Activated CD4-positive, alpha-beta T cell treated with anti-CD3 and anti-CD28 coated beads, Interleukin-2, amount 10 ng/mL, durations not matched to agents 24 days and 14 days (primary cell): ENCODE measurements at regions not wholly inside any gene's neighbourhood (a gene's known extent, or its start where the extent isn't known, plus 50 kb on each side); places are given as distances from the start of the nearest gene placed in this dataset.

ENCODE experiments used
- DNase-seq: peaks from one replicate; pipeline ENCODE4 v3.0.0; 2022
- H3K27ac Mint-ChIP-seq: one replicate; pipeline ENCODE4 v1.8.0; 2022; ENCODE audit warnings: mild to moderate bottlenecking, mixed read lengths
- H3K27me3 Mint-ChIP-seq: one replicate; pipeline ENCODE4 v1.8.0; 2022; ENCODE audit warnings: mixed read lengths
- H3K36me3 Mint-ChIP-seq: one replicate; pipeline ENCODE4 v1.8.0; 2022; ENCODE audit warnings: low read depth, mild to moderate bottlenecking, mixed read lengths
- H3K4me1 Mint-ChIP-seq: one replicate; pipeline ENCODE4 v1.8.0; 2021; ENCODE audit warnings: mixed read lengths
- H3K4me3 Mint-ChIP-seq: one replicate; pipeline ENCODE4 v1.8.0; 2022; ENCODE audit warnings: mild to moderate bottlenecking, moderate library complexity, mixed read lengths
- H3K9me3 Mint-ChIP-seq: one replicate; pipeline ENCODE4 v1.8.0; 2021; ENCODE audit warnings: mixed read lengths
- intact Hi-C: fragments of 100-400 bp; cut with micrococcal nuclease; formaldehyde crosslinking; loops from one replicate; pipeline ENCODE4 v1.15.1; 2023

GRCh38 chr5:165607026-165607425 lies 2101.6 kb downstream of the MAT2B start:
- no peak overlapping the region for H3K27ac Mint-ChIP-seq
- H3K4me1 Mint-ChIP-seq: no peaks in the 10 kb centered on the region
- H3K27me3 Mint-ChIP-seq: no peaks in the 10 kb centered on the region
- no peaks in the 10 kb centered on the region for H3K36me3 Mint-ChIP-seq
- H3K9me3 Mint-ChIP-seq: no peaks in the 10 kb centered on the region
- intact Hi-C loops: no loop called here
- no peak for DNase-seq
- H3K4me3 Mint-ChIP-seq: no peak overlapping the region

DNA sequence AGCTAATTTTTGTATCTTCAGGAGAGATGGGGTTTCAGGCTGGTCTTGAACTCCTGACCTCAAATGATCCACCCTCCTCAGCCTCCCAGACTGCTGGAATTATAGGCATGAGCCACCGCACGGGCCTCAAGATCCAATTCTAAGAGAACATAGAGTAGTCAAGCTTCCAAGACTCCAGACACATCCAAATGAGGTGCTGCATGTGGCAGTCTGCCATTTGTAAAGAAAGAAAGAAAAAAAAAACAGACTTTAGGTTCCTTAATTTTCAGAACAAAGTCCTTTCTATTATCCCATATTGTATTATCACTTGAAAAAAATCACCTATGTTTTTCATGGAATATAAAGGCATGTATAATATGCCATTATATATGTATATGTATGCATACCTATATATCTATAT lies 2104.5 kb downstream of the MAT2B start:
- Mint-ChIP-seq H3K4me3 (no peak overlapping the region), H3K4me1 (no peaks in the 10 kb centered on the region), H3K27ac (no peak overlapping the region), H3K9me3 (no peaks in the 10 kb centered on the region), H3K36me3 (no peaks in the 10 kb centered on the region), H3K27me3 (no peaks in the 10 kb centered on the region)
- intact Hi-C loops: no loop called here
- DNase-seq: no peak

DNA sequence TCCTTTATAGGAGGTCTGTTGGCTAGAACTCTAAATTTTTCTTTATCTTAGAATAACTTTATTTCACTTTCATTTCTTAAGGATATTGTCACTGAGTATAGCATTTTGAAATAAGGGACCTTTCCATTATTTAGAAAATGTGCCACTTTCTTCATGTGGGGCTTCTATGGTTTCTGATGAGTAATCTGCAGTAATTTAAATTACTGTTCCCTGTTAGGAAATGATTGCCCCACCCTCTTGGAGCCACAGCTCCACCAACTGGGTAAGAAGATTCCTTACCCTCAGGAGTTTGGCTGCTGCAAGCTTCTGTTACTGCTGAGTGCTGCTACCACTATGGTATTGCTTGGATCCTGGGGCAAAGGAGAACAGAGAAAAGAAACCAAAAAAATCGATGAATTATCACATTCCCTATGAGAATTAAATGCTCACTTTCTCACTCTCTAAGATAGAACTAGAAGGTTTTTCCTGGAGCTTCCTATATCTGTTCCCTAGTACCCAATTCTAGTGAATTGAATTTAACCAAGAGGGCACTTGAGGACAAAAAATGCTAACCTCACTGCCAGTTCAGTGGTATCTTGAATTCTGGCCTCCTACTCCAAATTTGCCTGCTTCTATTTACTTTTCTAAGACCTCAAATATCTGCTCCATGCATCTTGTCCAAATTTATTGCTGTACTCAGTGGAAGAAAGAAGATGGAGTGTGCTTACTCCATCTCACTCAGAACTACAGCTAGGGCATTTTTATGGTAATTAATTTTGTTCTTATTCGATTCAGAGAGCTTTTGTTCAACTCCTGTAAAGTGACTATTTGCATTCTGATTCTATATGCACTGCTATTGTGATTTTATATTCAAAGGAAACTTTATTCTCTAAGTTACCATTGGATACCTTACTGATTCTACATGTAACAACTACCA lies 2111.3 kb downstream of the MAT2B start:
- no peaks in the 10 kb centered on the region for H3K9me3 Mint-ChIP-seq
- intact Hi-C loops: no loop called here

GRCh38 chr5:165617491-165617890 lies 2112.1 kb downstream of the MAT2B start:
- no peak overlapping the region for H3K4me3 Mint-ChIP-seq
- no peaks in the 10 kb centered on the region for H3K36me3 Mint-ChIP-seq
- intact Hi-C loops: no loop called here
- H3K27me3 Mint-ChIP-seq: no peaks in the 10 kb centered on the region
- no peak overlapping the region for H3K27ac Mint-ChIP-seq
- H3K9me3 Mint-ChIP-seq: no peaks in the 10 kb centered on the region
- H3K4me1 Mint-ChIP-seq: no peaks in the 10 kb centered on the region
- no peak for DNase-seq

More for the DNA sequence above, 2111.3 kb downstream of the MAT2B start:
- Mint-ChIP-seq H3K27ac (no peak overlapping the region), H3K4me1 (no peaks in the 10 kb centered on the region), H3K4me3 (no peak overlapping the region), H3K36me3 (no peaks in the 10 kb centered on the region), H3K27me3 (no peaks in the 10 kb centered on the region)
- DNase-seq: no peak

- intact Hi-C loops: no loop called here
- DNase-seq: no peak
- Mint-ChIP-seq H3K27me3 (no peaks in the 10 kb centered on the region), H3K36me3 (no peaks in the 10 kb centered on the region), H3K4me1 (peaks cover 5% of the 10 kb centered on the region), H3K27ac (no peak overlapping the region), H3K4me3 (no peak overlapping the region), H3K9me3 (no peaks in the 10 kb centered on the region)
Measured at GRCh38 chr5:165620394-165620793, 2115.0 kb downstream of the MAT2B start.

- H3K4me1 Mint-ChIP-seq: peaks cover 5% of the 10 kb centered on the region
- H3K4me3 Mint-ChIP-seq: no peak overlapping the region
- H3K27me3 Mint-ChIP-seq: no peaks in the 10 kb centered on the region
- no peaks in the 10 kb centered on the region for H3K36me3 Mint-ChIP-seq
- DNase-seq: no peak
- H3K9me3 Mint-ChIP-seq: no peaks in the 10 kb centered on the region
- no peak overlapping the region for H3K27ac Mint-ChIP-seq
- intact Hi-C loops: no loop called here
Measured at GRCh38 chr5:165622864-165623536, 2117.6 kb downstream of the MAT2B start.

DNA sequence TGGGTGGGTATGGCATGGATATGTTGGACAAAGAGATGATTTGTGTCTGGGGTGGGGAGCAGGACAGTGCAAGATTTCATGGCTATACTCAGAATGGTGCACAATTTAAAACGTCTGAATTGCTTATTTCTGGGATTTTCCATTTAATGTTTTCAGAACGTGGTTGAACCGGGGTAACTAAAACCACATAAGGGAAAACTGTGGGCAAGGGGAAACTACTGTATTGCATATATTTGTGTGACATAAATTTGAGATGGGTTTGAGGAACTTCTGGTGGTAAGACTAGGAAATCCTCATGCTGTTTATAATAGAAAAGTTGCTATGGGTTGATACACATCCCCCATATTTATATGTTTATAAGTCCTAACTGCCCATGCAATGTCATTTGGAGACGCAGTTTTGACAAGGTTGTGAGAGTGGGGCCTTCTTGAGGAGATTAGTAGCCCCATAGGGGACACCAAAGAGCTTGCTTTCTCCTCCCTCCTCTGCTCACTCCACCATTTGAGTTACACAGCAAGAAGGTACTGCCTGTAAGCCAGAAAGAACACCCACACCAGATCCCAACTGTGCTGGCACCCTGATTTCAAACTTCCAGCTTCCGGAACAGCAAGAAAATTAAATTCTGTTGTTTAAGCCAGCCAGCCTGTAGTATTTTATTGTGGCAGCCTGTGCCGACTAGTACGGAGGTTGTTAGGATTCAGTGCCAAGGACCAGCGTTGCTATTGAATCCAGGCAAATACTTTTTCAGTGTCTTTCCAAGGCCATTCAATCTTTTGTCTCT lies 2118.9 kb downstream of the MAT2B start:
- Mint-ChIP-seq H3K27me3 (no peaks in the 10 kb centered on the region), H3K4me3 (no peak overlapping the region), H3K27ac (no peak overlapping the region), H3K36me3 (no peaks in the 10 kb centered on the region), H3K9me3 (no peaks in the 10 kb centered on the region), H3K4me1 (peaks cover 5% of the 10 kb centered on the region)
- intact Hi-C loops: no loop called here
- no peak for DNase-seq

DNA sequence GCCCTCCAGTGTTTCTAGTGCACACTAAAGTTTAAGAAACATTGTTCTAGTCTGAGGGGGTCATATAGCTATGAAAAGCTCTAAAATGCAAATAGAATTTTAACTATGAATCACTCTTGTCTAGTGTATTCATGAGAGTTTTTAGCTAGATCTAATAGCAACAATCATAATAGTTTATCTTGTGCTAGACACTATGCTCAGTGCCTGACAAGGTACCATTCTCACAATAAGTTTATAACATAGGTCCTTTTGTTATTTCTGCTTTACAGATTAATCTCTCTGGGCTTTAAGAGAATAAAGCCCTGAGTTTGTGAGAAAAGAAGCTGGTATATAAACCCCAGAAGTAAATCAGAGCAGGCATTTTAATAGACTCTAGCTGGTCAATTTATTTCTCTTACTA lies 2120.7 kb downstream of the MAT2B start:
- no peaks in the 10 kb centered on the region for H3K27me3 Mint-ChIP-seq
- no peaks in the 10 kb centered on the region for H3K9me3 Mint-ChIP-seq
- no peak overlapping the region for H3K4me3 Mint-ChIP-seq
- H3K4me1 Mint-ChIP-seq: peaks cover 5% of the 10 kb centered on the region
- no peak for DNase-seq
- no peak overlapping the region for H3K27ac Mint-ChIP-seq
- intact Hi-C loops: no loop called here
- H3K36me3 Mint-ChIP-seq: no peaks in the 10 kb centered on the region

GRCh38 chr5:165627548-165628170 lies 2122.2 kb downstream of the MAT2B start:
- DNase-seq: no peak

GRCh38 chr5:165630261-165630778 lies 2124.9 kb downstream of the MAT2B start:
- H3K27ac Mint-ChIP-seq: no peak overlapping the region
- no peak overlapping the region for H3K4me3 Mint-ChIP-seq
- H3K36me3 Mint-ChIP-seq: no peaks in the 10 kb centered on the region
- H3K27me3 Mint-ChIP-seq: no peaks in the 10 kb centered on the region
- H3K4me1 Mint-ChIP-seq: no peaks in the 10 kb centered on the region
- intact Hi-C loops: no loop called here
- no peaks in the 10 kb centered on the region for H3K9me3 Mint-ChIP-seq
- peak; percentile 68 for DNase-seq

More at GRCh38 chr5:165627548-165628170, 2122.2 kb downstream of the MAT2B start:
- no peaks in the 10 kb centered on the region for H3K27me3 Mint-ChIP-seq
- no peaks in the 10 kb centered on the region for H3K36me3 Mint-ChIP-seq
- peaks cover 5% of the 10 kb centered on the region for H3K4me1 Mint-ChIP-seq
- intact Hi-C loops: no loop called here
- H3K9me3 Mint-ChIP-seq: no peaks in the 10 kb centered on the region
- H3K27ac Mint-ChIP-seq: no peak overlapping the region
- H3K4me3 Mint-ChIP-seq: no peak overlapping the region

DNA sequence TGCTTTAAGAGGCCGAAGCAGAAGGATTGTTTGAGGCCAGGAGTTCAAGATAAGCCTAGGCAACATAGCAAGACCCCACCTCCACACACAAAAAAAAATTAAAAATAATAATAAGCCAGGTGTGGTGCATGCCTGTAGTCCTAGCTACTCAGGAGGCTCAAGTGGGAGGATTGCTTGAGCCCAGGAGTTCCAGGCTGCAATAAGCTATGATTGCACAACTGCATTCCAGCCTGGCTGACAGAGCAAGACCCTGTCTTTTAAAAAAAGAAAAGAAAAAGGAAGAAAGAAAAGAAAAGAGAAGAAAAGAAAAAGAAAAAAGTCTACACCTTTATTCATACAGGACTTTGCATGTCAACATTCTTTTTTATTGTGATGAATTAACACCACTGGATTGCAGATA lies 2125.8 kb downstream of the MAT2B start:
- Mint-ChIP-seq H3K4me1 (no peaks in the 10 kb centered on the region), H3K27me3 (no peaks in the 10 kb centered on the region), H3K9me3 (no peaks in the 10 kb centered on the region), H3K27ac (no peak overlapping the region), H3K4me3 (no peak overlapping the region), H3K36me3 (no peaks in the 10 kb centered on the region)
- intact Hi-C loops: no loop called here
- DNase-seq: no peak

DNA sequence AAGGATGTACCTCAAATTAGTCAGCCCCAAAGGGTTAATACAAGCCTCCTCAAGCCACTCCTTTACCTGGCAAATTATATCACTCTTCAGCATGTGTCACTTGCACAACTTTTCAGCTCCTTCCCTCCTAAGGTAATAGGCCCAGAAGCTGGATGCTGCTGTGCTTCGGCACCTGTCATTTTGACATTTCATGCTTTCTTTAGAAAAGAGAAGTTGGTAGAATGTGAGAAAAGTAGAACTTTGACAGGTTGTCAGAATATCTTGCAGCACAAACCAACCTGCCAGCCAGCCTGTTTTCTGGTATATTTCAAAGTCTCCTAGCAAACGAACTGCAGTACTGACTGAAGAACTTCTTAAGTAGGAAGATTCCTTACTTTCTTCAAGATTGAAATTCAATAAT lies 2136.9 kb downstream of the MAT2B start:
- Mint-ChIP-seq H3K36me3 (no peaks in the 10 kb centered on the region), H3K27ac (no peak overlapping the region), H3K4me3 (no peak overlapping the region), H3K4me1 (no peaks in the 10 kb centered on the region), H3K9me3 (peaks cover 6% of the 10 kb centered on the region), H3K27me3 (no peaks in the 10 kb centered on the region)
- DNase-seq: no peak
- intact Hi-C loops: no loop called here

GRCh38 chr5:165665735-165666400 lies 2160.4 kb downstream of the MAT2B start:
- no peaks in the 10 kb centered on the region for H3K9me3 Mint-ChIP-seq

More at GRCh38 chr5:165665735-165666400, 2160.4 kb downstream of the MAT2B start:
- H3K4me3 Mint-ChIP-seq: no peak overlapping the region
- no peak overlapping the region for H3K27ac Mint-ChIP-seq
- no peak for DNase-seq
- no peaks in the 10 kb centered on the region for H3K36me3 Mint-ChIP-seq
- H3K4me1 Mint-ChIP-seq: no peaks in the 10 kb centered on the region
- intact Hi-C loops: no loop called here
- H3K27me3 Mint-ChIP-seq: no peaks in the 10 kb centered on the region
